Left renal cortex interstitium (tissue), 4 donors: ENCODE measurements at regions not wholly inside any gene's neighbourhood (a gene's known extent, or its start where the extent isn't known, plus 50 kb on each side); places are given as distances from the start of the nearest gene placed in this dataset.

Source experiments
- DNase-seq, 4 donors: peaks; one replicate each; pipeline ENCODE4 v3.0.0-alpha.2; 2013; ENCODE audit warnings: low read depth in 4 of 4, low spot score in 2 of 4, missing footprints in 1 of 4

DNA sequence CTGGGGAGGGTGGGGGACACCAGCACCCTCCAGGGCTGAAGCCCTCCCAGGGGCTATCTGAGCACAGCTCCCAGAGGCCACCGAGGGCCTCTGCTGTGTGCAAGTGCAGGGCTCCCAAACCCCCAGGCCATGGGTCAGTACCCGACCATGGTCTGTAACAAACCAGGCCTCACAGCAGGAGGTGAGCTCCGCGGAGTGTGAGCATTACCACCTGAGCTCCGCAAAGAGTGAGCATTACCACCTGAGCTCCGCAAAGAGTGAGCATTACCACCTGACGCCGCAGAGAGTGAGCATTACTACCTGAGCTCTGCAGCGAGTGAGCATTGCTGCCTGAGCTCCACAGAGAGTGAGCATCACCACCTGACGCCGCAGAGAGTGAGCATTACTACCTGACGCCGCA lies 152.9 kb upstream of the IRX2 start:
- DNase-seq = no peak

- DNase-seq = no peak
Measured at GRCh38 chr5:2903451-2904395, 152.2 kb upstream of the IRX2 start.

GRCh38 chr5:2902742-2903297 lies 151.3 kb upstream of the IRX2 start:
- DNase-seq = no peak

DNA sequence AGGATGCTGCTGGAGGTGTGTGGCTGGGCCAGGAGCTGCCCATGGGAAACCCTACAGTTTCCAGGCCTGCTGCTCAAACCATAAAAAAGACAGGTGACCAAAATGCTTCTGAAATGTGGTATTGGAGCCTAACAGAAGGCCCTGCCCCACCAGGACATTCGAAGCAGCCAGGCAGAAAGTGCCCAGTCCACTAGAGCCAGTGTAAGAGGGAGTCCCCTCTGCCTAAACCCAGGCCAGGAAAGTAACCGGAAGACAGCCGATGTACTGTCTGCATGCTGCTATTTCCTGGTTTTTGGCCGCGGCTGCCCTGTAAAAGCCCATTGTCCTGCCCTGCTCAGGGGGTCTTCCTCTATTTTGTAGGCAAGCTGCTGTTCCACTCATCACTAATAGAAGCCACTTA lies 150.7 kb upstream of the IRX2 start:
- DNase-seq = no peak

- no peak for DNase-seq
Measured at GRCh38 chr5:2901511-2901910, 150.0 kb upstream of the IRX2 start.

GRCh38 chr5:2901096-2901495 lies 149.6 kb upstream of the IRX2 start:
- DNase-seq = no peak

DNA sequence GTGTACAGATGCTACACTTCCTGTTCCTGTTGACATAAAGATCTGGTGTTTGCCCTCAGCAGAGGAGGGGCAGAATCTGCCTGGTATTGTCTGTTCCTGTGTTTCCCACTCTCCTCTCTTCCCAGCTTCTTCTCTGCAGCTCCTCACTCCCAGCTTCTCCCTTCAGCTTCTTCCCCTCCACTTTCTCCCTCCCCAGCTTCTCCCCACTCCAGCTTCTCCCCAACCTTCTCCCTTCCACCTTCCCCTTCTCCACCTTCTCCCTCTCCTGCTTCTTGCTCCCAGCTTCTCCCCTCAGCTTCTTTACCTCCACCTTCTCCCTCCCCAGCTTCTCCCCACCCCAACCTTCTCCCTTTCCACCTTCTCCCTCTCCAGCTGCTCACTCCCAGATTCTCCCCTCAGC lies 148.9 kb upstream of the IRX2 start:
- no peak for DNase-seq

DNA sequence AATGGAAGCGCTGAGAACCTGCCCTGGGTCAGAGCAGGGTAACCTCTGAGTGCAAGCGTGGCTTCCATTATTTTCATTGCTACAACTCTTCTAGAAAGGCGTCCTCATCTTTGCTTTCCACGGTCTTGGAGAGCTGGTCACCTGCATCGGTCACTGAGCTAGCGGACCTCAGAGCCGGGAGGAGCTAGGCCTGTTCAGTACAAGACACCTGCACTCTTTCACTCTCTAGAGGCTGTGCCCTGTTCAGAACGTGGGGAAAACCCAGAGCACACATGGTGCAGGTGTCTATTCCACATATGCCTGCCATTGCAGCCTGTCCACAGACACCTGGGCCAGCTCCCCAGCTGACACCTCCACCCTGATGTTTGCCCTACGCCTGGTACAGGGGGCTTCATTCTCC lies 147.8 kb upstream of the IRX2 start:
- DNase-seq = no peak

- DNase-seq = no peak
Measured at GRCh38 chr5:2898661-2899060, 147.2 kb upstream of the IRX2 start.

DNA sequence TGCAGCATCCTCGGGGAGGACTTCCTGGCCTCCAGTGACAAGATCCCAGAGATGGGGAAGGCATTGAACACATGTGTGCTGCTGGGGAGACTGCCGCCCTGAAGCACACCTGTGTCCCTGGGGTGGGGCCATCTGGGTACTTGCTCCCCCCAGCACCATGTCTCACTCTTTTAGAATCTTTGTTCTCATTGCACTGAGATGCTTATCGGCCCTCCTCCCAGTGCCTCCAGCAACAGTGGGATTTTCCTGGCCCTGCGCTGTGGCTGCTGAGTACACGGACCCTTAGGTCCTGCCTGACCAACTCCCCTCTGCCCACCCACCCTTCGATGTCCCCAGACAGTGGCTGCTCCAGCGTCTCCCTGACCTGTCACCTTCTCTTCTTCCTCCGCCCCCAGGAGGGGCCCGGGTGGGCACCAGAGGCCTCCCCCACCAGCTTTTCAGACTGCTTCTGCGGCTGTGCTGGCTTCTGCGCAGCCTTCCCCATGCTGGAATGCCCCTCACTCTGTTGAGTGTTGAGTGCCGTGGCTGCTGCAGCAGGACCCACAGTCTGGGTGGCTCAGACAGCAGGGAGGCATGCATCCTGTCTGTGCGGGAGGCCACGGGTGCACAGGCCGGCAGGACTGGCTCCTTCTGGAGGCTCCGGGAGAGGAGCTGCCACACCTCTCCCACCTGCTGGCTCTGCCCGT lies 145.9 kb upstream of the IRX2 start:
- no peak for DNase-seq

GRCh38 chr5:2896371-2897275 lies 145.1 kb upstream of the IRX2 start:
- no peak for DNase-seq

DNA sequence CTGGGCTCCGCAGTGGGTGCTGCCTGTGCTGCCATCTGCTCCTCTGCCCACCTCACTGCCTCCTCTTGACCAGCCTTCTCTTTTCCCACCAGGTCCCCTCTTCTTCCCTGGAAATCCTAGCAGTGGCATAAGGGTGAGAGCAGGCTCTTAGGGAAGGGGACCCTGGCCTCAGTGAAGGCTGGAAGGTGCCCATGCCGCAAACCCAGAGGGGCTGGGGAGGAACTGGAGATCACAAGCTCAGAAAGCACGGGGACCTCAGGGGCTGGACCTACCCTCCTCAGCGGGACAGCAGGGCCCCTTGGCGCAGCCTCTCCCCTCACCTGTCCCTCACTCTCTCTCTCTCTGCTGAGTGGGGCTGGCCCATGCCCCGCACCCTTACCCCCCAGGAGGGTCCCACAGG lies 144.4 kb upstream of the IRX2 start:
- no peak for DNase-seq

DNA sequence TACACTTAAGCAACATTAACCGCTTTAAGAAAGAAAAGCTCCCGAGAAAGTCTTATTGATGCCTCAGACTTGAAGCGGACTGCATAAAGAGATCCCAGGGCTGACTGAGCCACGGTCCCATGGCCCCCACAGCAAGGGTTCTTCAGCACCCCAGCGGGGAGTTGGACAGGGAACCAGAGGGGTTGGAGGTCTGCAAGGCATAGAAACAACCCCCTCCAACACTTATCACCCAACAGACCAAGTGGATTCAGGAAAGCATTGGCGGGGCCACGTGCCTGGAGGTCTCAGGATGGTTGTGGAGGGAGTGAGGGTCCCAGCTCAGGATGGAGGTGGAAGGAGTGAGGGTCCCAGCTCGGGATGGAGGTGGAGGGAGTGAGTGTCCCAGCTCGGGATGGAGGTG lies 143.7 kb upstream of the IRX2 start:
- DNase-seq = no peak

DNA sequence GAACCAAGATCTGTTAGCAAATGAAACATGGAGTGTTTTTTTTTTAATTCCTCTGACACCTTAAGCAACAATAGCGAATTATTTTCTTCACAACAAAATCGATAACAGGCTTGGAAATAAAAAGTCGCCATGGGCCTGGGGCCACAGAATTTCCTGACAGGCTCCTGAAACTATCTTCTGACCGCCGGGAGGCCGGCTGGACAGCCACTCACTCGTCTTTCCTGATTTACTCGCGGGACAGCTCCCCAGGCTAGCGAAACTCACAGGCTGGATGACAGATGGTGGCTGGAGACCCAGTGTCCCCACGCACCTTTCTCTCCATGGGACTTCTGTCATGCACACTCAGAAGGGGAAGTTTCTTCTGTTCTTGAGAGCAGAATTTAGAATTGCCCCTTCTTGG lies 143.3 kb upstream of the IRX2 start:
- DNase-seq = no peak

DNA sequence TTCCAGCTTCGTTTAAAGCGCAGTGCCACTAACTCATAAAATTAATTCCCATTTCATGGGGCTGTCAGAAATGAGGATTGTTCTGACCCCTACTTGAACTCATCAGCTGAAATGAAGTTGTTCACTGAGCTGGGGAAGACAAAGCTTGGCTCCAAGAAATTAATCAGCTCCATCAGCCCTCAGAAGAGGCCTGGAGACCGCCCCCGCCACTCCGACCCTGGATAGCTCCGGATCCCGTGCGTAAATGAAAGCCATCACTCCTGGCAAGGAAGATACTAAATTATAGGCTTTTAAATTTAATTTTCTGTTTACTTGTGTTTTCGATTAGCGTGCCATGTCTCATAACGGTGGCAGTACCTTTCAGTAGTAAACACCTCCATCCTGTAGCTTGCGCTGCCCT lies 142.8 kb upstream of the IRX2 start:
- no peak for DNase-seq

DNA sequence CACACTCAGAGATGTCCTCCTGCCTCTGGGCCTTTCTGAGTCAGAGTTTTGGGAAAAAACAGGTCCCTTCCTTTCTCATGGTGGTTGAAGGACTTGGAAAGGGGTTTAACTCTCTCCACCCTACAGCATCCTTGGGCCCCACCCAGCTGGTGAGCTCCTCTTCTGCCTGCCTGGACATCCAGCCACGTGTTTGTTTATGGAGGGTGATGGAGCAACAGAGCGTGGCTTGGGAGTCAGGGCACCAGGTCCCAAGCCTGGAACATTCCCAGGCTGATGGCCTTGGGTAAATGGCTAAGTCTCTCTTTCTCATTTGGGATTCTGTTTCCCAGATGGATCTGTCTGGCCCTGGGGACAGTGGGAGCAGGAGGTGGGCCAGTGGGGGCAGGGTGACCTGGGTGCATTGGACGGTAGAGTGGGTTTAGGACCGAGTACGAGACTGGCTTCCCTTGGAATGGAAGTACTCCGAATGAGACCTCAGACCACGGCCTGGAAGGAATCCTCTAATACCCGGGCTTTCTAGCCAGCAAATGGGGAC lies 141.1 kb upstream of the IRX2 start:
- DNase-seq = no peak

DNA sequence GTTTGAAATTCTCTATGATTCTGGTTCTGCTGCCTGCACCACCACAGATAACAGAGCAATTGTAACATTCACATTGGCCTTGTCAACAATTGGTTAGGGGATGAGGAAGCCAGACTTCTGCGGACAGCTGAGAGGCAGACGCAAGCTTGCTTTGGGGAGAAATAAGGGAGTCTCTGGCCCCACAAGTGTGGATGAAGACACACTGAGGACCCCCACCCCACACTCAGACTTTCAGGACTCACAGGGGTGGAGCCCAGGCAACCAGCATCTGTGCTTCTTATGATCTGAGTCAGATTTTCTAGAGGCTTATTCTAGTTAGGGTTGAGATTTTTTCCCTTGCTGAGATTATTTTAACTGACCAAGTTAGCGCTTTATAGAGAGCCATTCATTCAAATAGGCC lies 140.3 kb upstream of the IRX2 start:
- no peak for DNase-seq

DNA sequence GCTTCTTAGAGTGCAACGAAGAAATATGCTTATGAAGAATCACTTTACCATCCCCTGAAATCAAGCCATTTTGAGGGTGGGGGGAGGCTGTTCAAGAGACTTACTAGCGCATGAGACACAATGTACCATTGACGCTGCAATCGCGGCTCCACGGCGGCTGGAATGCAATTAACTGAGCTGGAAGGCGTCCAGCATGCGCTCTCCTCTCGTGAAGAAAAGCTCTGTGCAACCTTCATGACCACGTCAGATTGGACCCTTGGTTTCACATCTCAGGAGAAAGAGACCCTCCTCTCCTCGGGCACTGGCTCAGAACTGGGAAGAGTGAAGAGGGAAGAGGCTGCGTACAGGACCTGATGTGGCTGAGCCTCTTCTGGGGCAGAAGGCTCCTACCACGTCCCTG lies 138.5 kb upstream of the IRX2 start:
- no peak for DNase-seq

DNA sequence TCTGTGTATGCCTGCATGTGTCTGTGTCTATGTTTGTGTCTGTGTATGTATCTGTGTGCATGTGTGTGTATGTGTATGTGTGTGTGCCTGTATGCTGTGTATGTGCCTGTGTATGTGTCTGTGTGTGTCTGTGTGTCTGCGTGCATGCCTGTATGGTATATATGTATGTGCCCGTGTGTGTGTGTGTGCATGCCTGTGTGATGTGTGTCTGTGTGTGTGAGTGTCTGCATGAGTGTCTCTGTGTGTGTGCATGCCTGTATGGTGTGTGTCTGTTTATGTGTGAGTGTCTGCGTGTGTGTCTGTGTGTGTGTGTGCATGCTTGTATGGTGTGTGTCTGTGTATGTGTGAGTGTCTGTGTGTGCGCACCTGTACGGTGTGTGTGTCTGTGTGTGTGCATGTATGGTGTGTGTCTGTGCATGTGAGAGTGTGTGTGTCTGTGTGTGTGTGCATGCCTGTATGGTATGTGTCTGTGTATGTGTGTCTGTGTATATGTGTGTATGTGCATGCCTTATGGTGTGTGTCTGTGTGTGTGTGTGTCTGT lies 137.1 kb upstream of the IRX2 start:
- no peak for DNase-seq
